ENCODE measurements at regions not wholly inside any gene's neighbourhood (a gene's known extent, or its start where the extent isn't known, plus 50 kb on each side); places are given as distances from the start of the nearest gene placed in this dataset.

Small RNAs in the stretch of these regions (small RNA-seq; reads per million reads assigned to genes)
- 0.03 to 1.9 (median 0.03) reads per million in 3 experiments for gene RNU1-7P
